HG03520 (cell line): ENCODE measurements at regions not wholly inside any gene's neighbourhood (a gene's known extent, or its start where the extent isn't known, plus 50 kb on each side); places are given as distances from the start of the nearest gene placed in this dataset.
"Not testable (repeated sequence)": the region's sequence is repeated elsewhere in the genome, so short reads cannot be mapped to it uniquely, and the experiment has no call there.

Source experiments
- ATAC-seq: cut with Tn5 transposase; IDR thresholded peaks from one replicate; pipeline ENCODE4 v1.9.1; 2021; ENCODE audit warnings: mild to moderate bottlenecking, moderate library complexity; ENCODE audit not compliant: unreplicated experiment

DNA sequence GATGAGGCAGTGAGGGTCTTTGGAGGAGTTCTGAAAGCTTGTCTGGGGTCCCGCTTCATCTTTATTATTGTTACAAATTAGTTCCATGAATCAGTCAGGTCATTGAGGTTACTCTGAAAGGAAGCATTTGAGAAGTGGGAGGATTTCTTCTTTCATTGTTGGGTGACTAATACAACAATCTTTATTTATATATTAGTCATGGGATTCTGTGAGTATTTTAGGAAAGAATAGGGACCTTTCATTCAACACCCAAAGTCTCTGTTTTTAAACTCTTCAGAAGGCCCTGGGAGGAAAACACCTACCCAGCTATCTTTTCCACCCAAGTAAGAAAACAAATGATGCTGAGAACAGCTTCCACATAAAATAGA lies 98.3 kb downstream of the SOD2 start:
- ATAC-seq, result no peak

DNA sequence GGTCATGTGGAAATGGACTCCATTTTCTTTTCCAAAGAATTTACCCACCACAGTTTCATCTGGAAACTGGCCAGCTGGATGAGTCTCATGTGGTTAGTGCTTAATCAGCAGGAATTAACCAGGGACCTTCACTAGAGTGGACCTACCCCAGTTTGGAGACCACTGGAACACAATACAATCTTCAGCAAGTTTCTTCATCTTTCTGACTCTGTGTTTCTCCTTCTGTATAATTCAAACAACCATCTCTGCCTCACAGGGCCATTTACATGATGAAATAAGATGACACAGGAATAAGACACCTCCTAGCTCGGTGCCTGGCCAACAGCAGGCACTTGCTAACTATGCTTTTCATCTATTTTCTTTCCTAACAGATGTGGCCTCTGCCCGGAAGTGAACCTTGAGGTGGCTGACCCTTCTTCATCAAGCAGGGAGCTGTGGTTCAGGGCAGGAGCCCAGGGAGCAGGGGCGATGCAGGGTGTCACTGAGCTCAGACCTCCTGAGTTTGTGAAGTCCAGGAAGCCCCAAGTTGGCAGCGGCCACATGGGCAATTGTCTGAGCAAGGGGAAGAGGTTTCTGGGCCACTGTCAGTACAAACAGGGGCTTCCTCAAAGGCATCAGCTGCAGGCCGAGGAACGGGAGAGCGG lies 98.8 kb downstream of the SOD2 start:
- ATAC-seq, result no peak

DNA sequence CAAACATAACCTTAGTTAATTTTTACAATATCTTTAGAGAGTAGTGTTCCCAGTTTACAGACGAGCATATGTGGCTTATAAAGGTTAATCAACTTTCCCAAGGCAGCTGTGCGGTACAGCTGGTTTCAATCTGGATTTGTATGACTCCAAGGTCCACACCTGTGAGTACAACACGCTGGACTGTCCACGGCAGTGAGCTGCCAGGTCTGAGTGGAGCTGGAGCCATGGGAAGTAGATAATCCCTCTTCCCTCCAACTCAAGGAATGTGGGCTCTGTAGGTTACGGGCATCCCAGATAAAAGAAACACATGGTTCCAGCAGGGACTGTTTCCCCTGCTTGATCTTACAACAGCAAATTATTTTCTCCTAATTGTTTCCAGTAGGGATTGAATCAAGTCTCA lies 102.2 kb downstream of the SOD2 start:
- ATAC-seq, result no peak

GRCh38 chr6:159586684-159587083 lies 106.4 kb downstream of the SOD2 start:
- no peak for ATAC-seq

- ATAC-seq, result no peak
Observed at GRCh38 chr6:159582736-159583135, 110.3 kb downstream of the SOD2 start.

GRCh38 chr6:159578629-159579028 lies 114.4 kb downstream of the SOD2 start:
- ATAC-seq, result no peak

- ATAC-seq, result no peak
Observed at GRCh38 chr6:159577564-159577963, 115.5 kb downstream of the SOD2 start.

DNA sequence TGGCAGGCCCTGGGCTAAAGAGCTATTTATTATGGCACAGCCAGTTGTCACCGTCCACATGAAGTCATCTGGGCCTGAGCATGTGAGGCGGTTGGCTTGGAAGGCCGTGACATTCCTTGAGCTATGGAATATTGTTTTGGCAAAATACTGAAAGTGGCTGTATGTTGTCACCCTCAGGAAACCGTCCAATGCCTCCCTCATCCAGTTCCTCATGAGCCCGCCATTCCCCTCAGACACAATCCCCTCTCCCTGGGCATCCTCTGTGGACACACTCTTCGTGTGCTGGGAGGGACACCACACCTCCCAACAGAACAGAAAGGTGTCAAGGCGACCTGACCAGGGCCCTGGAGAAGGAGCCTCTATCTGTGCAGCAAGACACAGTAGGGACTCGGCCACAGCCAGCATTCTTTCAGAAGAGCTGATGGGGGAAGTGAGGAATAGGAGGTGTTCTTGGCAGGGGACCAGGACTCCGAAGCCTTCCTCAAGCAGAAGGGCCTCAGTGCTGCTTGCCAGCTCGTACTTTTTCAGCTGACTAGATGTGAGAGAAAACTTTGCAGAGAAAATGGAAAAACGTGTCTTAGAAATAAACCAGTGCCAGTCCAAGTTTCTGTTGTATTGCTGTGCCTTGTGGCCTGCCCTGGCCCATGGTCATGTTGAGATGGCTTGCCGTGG lies 120.5 kb downstream of the SOD2 start:
- ATAC-seq, result no peak

GRCh38 chr6:159565181-159565710 lies 127.8 kb downstream of the SOD2 start:
- ATAC-seq, result no peak

DNA sequence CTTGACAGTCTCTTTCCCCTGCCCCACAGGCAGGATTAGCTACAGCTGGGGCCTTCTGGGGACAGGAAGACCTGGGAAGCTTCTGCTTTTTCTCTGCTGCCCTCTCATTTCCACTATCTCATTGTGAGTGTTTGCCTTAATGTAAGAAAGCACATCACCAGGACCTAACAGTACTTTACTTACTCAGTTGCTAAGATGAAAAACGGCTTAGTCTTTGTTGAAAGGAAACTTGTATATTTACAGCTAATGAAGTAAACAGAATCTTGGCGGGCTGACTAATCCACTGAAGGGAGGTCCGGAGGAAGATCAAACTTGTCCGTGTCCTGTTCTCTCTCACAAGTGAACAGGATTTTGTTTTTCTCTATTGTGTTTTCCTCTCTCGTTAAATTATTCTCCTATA lies 128.6 kb downstream of the SOD2 start:
- ATAC-seq, result no peak

- ATAC-seq, result no peak
Observed at GRCh38 chr6:159557031-159557430, 136.0 kb downstream of the SOD2 start.

- ATAC-seq, result no peak
Observed at GRCh38 chr6:159555082-159555875, 137.8 kb downstream of the SOD2 start.

DNA sequence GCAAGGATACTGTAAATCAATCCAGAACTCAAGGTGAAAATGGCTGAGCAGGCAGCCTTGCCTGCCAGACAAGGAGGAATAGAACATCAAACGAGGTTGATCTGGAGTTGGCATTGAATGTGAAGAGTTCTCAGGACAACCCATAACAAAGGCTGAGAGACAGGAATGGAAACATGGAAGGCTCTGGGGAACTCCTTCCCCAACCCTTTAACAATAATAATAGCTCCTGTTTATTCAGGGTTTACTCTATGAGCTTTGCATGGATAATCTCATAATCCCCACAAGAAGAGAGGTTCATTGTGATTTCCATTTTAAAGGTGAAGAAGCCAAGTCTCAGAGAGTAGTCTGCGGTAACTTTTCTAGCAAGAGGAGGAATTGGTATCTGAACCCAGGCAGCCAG lies 151.7 kb downstream of the SOD2 start:
- ATAC-seq, result no peak

GRCh38 chr6:159540883-159541282 lies 152.2 kb downstream of the SOD2 start:
- no peak for ATAC-seq

DNA sequence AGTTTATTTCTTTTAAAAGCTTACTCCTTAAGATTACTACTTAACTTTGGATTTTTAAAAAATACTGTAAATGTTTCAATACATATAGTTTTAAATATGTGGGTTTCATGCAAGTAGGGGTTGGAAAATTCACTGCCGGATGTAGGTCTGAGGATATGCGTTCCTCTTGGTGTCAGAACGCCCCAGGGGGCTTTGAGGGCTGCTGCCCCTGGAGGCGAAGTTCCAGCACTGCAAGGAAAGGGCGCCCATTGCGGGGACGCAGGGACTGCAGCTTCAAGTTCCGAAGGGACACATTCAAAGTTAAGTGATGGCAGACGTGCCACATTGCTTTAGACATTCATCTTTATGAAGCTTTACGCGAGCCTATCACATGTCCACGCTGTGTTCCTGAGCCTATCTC lies 152.9 kb downstream of the SOD2 start:
- no peak for ATAC-seq

- not testable (repeated sequence) for ATAC-seq
Observed at GRCh38 chr6:159538031-159538430, 155.0 kb downstream of the SOD2 start.

GRCh38 chr6:159535656-159536350 lies 157.2 kb downstream of the SOD2 start:
- ATAC-seq, result no peak

GRCh38 chr6:159533568-159533967 lies 159.5 kb downstream of the SOD2 start:
- ATAC-seq, result no peak

DNA sequence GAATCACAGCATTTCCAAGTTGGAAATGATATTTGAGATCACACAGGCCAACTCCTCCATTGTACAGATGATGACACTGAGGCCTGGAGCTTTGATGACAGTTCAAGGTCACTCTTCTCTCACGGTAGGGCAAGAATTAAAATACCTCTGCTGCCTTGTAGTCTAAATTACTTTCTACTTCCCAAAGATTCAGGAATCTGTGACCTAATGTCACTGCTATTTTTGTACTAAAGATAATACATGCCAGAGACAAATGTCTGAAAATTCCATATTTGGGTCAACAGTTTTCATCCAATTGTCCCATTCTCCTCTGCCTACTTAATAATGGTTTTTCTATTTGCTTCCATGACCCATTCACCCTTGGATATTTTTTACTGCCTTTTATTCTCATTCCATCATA lies 160.0 kb downstream of the SOD2 start:
- ATAC-seq, result no peak

- ATAC-seq, result no peak
Observed at GRCh38 chr6:159532155-159532554, 160.9 kb downstream of the SOD2 start.

DNA sequence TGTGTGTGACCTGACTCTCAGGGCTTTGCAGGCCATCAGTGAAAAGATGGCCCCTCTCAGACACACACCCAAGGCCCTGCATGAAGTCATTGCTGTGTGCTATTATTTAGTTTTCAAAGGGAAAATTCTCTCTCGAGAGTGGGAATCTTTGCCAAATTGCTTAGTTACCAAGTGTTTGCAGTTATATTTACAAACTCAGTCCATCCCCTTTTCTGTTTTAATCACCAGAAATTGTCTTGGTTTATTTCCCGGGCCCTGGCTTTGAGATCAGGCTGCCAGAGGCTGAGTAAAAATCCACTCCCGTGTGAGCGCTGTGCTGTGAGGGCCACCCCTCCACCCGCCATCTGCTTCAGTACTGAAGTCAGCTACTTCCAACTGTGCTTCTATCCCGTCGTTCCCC lies 163.1 kb downstream of the SOD2 start:
- ATAC-seq, result no peak
